ENCODE measurements at regions not wholly inside any gene's neighbourhood (a gene's known extent, or its start where the extent isn't known, plus 50 kb on each side); places are given as distances from the start of the nearest gene placed in this dataset.

DNA sequence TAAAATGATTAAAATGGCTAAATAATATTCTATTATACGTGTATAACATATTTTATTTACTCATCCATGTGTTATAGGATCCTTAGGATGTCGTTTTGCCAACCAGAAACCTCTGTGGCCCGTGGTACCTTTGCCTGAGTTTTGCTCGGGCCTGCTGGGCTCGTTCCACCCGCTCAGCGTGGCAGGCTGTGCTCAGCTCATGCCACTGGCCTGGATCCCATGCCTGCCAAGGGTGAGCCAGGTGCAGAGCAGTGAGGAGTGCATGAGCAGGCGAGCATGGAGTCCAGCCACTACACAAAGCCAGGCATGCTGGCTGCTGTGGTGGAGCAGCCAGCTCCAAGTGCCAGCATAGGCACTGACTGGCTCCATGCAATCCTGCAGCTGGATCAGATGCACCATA is 417.2 kb downstream of the TTLL7 start:
- DNase-seq (ENCODE audit: low read depth), result no peak

- DNase-seq (ENCODE audit: low read depth), result no peak
Observed at GRCh38 chr1:83574791-83575190, 424.1 kb downstream of the TTLL7 start.

DNA sequence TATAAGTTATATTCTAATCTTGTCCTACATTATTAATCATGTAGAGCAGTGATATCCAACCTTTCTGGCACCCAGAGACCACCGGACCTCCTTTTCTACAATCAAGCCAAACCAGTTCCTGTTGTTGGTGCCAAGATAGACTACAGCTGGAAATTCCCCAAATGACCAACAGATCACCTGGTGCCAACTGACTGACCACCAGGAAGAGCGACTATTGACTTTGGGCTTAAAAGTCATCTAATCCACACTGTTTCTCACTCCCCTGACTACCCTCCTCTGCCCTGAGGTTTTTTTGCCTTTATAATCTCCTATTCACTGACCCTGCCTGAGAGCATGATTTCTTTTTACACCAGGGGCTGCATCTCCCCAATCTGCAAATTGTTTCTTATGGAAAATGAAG is 425.2 kb downstream of the TTLL7 start:
- no peak for DNase-seq (ENCODE audit: low read depth)

DNA sequence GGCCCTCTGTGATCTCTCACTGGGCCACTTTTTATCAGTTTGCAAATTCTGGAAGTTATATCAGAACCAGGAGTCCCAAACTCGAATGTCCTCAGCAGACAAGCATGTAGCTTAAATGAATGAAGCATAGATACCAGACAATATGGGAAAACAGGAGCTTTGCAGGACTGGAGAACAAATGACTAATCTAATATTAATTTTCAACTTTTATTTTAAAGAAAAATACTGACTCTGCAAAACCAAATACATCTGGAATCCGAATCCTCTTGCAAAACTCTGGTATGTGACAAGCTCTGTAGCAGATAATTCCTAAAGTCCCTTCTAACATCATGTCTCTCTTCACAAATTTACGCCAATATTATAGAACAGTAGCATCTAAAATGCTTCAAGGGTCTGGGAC is 427.4 kb downstream of the TTLL7 start:
- no peak for DNase-seq (ENCODE audit: low read depth)

GRCh38 chr1:83561346-83561745 is 437.6 kb downstream of the TTLL7 start:
- no peak for DNase-seq (ENCODE audit: low read depth)

- no peak for DNase-seq (ENCODE audit: low read depth)
Observed at GRCh38 chr1:83559129-83559840, 439.6 kb downstream of the TTLL7 start.

- peak; percentile 19 for DNase-seq (ENCODE audit: low read depth)
Observed at GRCh38 chr1:83555871-83556270, 443.1 kb downstream of the TTLL7 start.

DNA sequence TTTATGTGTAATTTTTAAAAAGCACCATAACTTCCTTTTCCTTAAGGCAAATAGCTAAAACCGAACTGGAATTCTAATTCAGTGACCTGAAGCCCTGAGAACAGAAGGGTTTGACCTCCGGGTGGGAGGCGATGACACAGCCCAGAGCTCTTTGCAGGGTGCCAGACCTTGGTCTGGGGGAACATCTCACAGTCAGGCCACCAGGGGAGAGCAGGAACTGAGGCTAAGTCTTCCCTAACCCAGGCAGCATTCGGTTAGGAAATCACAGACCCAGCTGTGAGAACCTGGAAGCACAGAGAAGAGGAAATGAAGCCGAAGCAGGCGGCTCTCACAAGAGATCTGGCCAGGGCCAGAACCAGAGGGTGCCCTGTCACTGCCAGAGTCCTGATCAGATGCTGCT is 444.8 kb downstream of the TTLL7 start:
- no peak for DNase-seq (ENCODE audit: low read depth)

DNA sequence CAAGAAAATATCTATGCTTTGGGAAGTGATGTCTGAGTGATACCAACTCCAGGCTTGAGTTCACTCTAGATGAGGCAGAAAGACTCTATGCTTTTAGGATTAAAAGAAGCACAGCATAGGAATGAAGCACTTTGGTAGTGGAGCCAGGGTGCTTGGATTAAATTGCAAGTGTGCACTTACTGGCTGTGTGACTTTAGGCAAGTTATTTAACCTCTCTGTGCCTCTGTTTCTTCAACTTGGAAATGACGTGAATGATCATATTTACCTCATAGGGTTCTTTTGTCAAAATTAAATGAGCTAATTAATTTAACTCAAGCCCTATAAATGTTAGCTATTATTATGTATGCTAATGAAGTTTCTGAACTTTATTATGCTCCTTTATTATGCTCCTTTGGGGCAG is 446.1 kb downstream of the TTLL7 start:
- DNase-seq (ENCODE audit: low read depth), result no peak

DNA sequence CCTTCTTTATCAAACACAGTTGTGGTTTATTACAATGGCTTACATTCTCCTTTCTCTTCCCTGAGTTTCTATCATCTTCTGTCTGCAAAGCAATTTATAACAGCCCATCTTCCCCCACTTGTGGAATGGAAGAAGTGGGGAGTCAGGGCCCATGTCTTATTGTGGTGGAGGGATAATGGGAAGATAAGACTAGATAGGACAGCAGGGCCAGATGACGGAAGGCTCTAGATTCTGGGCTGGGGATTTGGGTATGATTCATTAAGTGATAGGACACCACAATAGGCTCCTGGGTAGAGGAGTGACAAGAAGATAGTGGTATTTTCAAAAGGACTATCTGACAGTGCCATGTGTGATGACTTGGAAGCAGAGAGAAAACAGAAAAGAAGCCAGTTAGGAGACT is 450.6 kb downstream of the TTLL7 start:
- no peak for DNase-seq (ENCODE audit: low read depth)

GRCh38 chr1:83547901-83548300 is 451.0 kb downstream of the TTLL7 start:
- no peak for DNase-seq (ENCODE audit: low read depth)

DNA sequence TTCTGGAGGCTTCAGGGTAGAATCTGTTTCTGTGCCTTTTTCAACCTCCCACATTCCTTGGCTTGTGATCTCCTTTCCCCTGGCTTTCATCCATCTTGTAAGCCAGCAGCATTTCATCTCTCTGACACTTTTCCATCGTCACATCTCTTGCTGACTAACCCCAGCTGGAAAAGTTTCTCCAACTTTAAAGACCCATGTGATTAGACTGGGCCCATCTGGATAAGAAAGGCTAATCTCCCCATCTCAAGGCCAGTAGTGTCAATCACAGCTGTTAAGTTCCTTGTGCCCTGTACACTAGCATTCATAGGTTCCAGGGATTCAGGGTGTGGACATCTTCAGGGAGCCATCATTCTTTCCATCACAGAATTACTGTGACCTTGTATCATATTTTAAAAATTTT is 452.1 kb downstream of the TTLL7 start:
- no peak for DNase-seq (ENCODE audit: low read depth)

DNA sequence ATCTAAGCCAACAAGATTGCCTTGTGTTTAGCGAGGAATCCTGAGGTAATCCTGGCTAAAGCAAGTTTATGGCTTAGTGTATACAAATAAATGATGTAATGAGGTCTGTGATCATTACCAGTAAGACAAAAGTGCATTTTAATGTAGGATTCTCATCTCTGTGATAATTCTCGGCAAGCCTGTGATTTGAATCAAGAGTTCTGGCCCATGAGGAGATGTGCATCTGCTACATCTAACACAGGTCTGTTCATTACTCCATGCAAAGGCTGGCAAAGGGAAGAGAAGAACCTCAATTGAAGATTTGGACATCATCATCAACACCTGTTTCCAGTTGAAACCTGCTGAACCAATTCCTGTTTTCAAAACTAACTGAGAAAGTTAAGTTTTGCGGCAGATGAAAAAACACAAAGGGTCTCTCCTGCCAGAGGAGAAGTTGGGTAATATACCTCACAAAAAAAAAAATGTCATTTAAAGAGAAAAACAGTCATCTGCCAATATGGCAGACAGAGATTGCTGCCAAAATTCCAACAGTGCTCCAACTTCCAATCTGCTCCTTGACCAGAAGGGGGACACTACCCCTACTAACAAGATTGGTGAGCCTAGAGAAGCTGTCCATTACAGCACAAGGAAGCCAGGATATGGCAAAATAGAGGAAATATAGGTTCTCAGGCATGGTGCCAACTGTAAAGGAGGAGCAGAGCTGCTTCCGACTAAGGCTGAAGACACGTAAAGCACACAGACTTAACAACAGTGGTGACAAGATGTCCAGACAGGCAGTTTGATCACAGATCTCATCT is 453.7 kb downstream of the TTLL7 start:
- peak; percentile 8 for DNase-seq (ENCODE audit: low read depth)

- no peak for DNase-seq (ENCODE audit: low read depth)
Observed at GRCh38 chr1:83543222-83543973, 455.5 kb downstream of the TTLL7 start.

GRCh38 chr1:83531521-83532309 is 467.2 kb downstream of the TTLL7 start:
- no peak for DNase-seq (ENCODE audit: low read depth)

- no peak for DNase-seq (ENCODE audit: low read depth)
Observed at GRCh38 chr1:83530506-83530905, 468.4 kb downstream of the TTLL7 start.

- no peak for DNase-seq (ENCODE audit: low read depth)
Observed at GRCh38 chr1:83527987-83528386, 470.9 kb downstream of the TTLL7 start.

DNA sequence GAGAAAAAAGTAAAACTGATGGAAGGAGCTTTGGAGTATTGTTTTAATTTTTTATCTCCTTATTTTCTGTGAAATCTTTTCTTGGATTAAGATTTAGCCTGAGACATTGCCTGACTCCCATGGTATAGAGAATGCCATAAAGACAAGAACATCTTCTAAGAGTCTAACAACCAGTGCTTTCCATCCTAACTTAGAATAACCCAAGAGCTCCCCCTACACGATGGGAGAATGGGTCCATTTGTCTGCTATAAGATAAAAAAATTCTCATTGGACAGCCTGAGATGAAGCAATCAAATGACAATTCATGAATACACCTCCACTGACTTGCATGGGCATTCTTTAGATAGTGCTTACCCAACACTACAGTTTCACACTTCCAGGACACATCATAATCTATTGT is 478.1 kb downstream of the TTLL7 start:
- DNase-seq (ENCODE audit: low read depth), result no peak

GRCh38 chr1:83516369-83516768 is 482.6 kb downstream of the TTLL7 start:
- no peak for DNase-seq (ENCODE audit: low read depth)

DNA sequence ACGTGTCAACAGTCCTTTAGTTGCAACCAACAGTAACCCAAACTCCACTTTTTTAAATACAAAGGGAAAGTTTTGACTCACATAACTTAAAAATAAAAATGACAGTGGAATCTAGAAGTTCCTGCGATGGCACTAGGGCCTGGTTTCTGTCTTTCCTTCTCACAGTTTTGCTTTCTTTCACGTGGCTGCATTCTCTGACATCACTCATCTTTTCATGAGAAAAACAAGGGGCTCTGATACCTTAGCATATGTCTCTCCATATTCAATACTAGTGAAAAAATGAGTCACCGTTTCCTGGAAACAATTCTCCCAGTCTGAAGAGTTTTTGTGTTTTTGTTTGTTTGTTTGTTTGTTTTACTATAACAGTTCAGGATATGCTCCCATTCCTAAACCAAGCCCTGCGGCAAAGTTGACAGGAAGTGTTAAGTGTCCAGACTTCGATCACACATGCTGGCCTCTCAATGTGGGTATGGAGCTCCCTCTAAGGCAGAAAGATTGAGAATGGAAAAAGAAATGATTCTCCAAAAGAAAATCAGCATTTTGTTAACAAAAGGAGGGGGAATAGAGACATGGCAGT is 483.3 kb downstream of the TTLL7 start:
- no peak for DNase-seq (ENCODE audit: low read depth)

GRCh38 chr1:83512373-83513193 is 486.3 kb downstream of the TTLL7 start:
- peak; percentile 6 for DNase-seq (ENCODE audit: low read depth)
